ENCODE measurements at regions not wholly inside any gene's neighbourhood (a gene's known extent, or its start where the extent isn't known, plus 50 kb on each side); places are given as distances from the start of the nearest gene placed in this dataset.

GRCh38 chr9:109681301-109681700 lies 98.7 kb upstream of the PALM2AKAP2 start:
- TF ChIP-seq MAZ (CRISPR knock-in tag; conservative IDR thresholded peaks at IDR 0.05 in 1 of 2, IDR thresholded peaks at IDR 0.05 in 1 of 2) (no peak), ZZZ3 (IDR thresholded peaks at IDR 0.05) (no peak)
